Ishikawa (cell line): ENCODE measurements at regions not wholly inside any gene's neighbourhood (a gene's known extent, or its start where the extent isn't known, plus 50 kb on each side); places are given as distances from the start of the nearest gene placed in this dataset.

ENCODE experiments used
- NFIC ChIP-seq: IDR thresholded peaks from 2 replicates; pipeline ENCODE4 v1.6.1; 2012
- RAD21 ChIP-seq: IDR thresholded peaks from 2 replicates; pipeline ENCODE4 v1.6.1; 2012; ENCODE audit warnings: low read depth
- REST ChIP-seq: IDR thresholded peaks from 2 replicates; pipeline ENCODE4 v1.6.1; 2012; ENCODE audit warnings: low read depth, mild to moderate bottlenecking
- TAF1 ChIP-seq: IDR thresholded peaks from 2 replicates; pipeline ENCODE4 v1.6.1; 2012; ENCODE audit warnings: low read depth, mild to moderate bottlenecking
- TCF12 ChIP-seq: IDR thresholded peaks from 2 replicates; pipeline ENCODE4 v1.6.1; 2012; ENCODE audit warnings: low read depth
- TEAD4 ChIP-seq: IDR thresholded peaks from 2 replicates; pipeline ENCODE4 v1.6.1; 2012

- TF ChIP-seq NFIC (no peak), RAD21 (no peak), TEAD4 (no peak), TAF1 (no peak), TCF12 (no peak), REST (no peak)
Measured at GRCh38 chr4:18167831-18168230, 146.3 kb upstream of the LCORL start.
